B cell (primary cell): ENCODE measurements at regions not wholly inside any gene's neighbourhood (a gene's known extent, or its start where the extent isn't known, plus 50 kb on each side); places are given as distances from the start of the nearest gene placed in this dataset.
"Not testable (repeated sequence)": the region's sequence is repeated elsewhere in the genome, so short reads cannot be mapped to it uniquely, and the experiment has no call there.

Experiments
- ATAC-seq: fragments of 200-7000 bp; cut with Tn5 transposase; one replicate; pipeline ENCODE4 v1.10.0; 2021; ENCODE audit warnings: low read depth, mild to moderate bottlenecking, moderate number of reproducible peaks, moderate library complexity
- CTCF ChIA-PET: fragments of 350-600 bp; sonication (Branson Sonifier 250); formaldehyde crosslinking; loops from one replicate; lab custom pipeline; 2021; ENCODE audit warnings: antibody characterized with exemption, inconsistent platforms; lab: Charles Lee
- POLR2A ChIA-PET: fragments of 350-600 bp; sonication (Branson Sonifier 250); formaldehyde crosslinking; loops from one replicate; lab custom pipeline; 2021; ENCODE audit warnings: antibody characterized with exemption; lab: Charles Lee
- DNase-seq: peaks from one replicate; pipeline ENCODE4 v3.0.0; 2013
- H2AFZ ChIP-seq: 2 replicates; pipeline ENCODE4 v1.6.1; 2012; ENCODE audit warnings: mild to moderate bottlenecking, low read depth, low read length; ENCODE audit not compliant: insufficient read depth, poor library complexity, severe bottlenecking
- H3K27ac ChIP-seq, 2 donors: 1 replicate in 1 of 2; 2 replicates in 1 of 2; pipeline ENCODE4 v1.5.1; 2012 to 2013; ENCODE audit warnings: low read length in 2 of 2, mild to moderate bottlenecking in 2 of 2, moderate library complexity in 1 of 2
- H3K27me3 ChIP-seq, 4 experiments: fragments of 200-600 bp in 1 of 4; sonication (generic) in 1 of 4; replicated peaks in 1 of 4; 1 replicate in 2 of 4; 2 replicates in 2 of 4; pipeline versions ENCODE4 v1.6.1 to v1.7.0; 2013 to 2016; ENCODE audit warnings: low read length in 3 of 4, mild to moderate bottlenecking in 2 of 4, mixed read lengths in 1 of 4, moderate library complexity in 1 of 4; ENCODE audit not compliant: insufficient read depth in 4 of 4, control insufficient read depth in 3 of 4; ENCODE audit errors: control extremely low read depth in 1 of 4
- H3K36me3 ChIP-seq, 2 experiments: replicated peaks in 1 of 2; 1 replicate in 1 of 2; 2 replicates in 1 of 2; pipeline versions ENCODE4 v1.6.1 to v1.7.1; 2013; ENCODE audit warnings: low read length in 1 of 2; ENCODE audit not compliant: insufficient read depth in 2 of 2, control insufficient read depth in 1 of 2; ENCODE audit errors: control extremely low read depth in 1 of 2, extremely low read depth in 1 of 2
- H3K4me1 ChIP-seq, 2 donors: fragments of 200-600 bp in 1 of 2; sonication (generic) in 1 of 2; 1 replicate in 1 of 2; 2 replicates in 1 of 2; pipeline versions ENCODE4 v1.5.1 to v1.6.1; 2013 to 2017; ENCODE audit warnings: low read length in 2 of 2; ENCODE audit not compliant: control insufficient read depth in 2 of 2, insufficient read depth in 2 of 2
- H3K4me2 ChIP-seq: replicated peaks from 2 replicates; pipeline ENCODE3; 2012; ENCODE audit warnings: mild to moderate bottlenecking, low read depth, low read length; ENCODE audit not compliant: poor library complexity, severe bottlenecking
- H3K4me3 ChIP-seq, 5 experiments: fragments of 200-600 bp in 1 of 5; sonication (generic) in 1 of 5; 1 replicate in 3 of 5; 2 replicates in 2 of 5; pipeline versions ENCODE4 v1.5.1 to v1.7.0; 2011 to 2016; ENCODE audit warnings: low read length in 4 of 5, mild to moderate bottlenecking in 4 of 5, low read depth in 2 of 5, control low read depth in 1 of 5, moderate library complexity in 1 of 5; ENCODE audit not compliant: insufficient read depth in 1 of 5; ENCODE audit errors: control extremely low read depth in 1 of 5, extremely low read depth in 1 of 5
- H3K79me2 ChIP-seq: fragments of 200-600 bp; sonication (generic); one replicate; pipeline ENCODE4 v1.6.0; 2016; ENCODE audit warnings: low read length; ENCODE audit not compliant: control insufficient read depth, insufficient read depth
- H3K9ac ChIP-seq: fragments of 200-600 bp; sonication (generic); 2 replicates; pipeline ENCODE4 v1.6.1; 2017; ENCODE audit warnings: mild to moderate bottlenecking, low read length, moderate library complexity
- H3K9me3 ChIP-seq, 3 donors: one replicate each; pipeline versions ENCODE4 v1.6.1 to v1.7.1; 2013; ENCODE audit warnings: low read length in 2 of 3; ENCODE audit not compliant: control insufficient read depth in 2 of 3, insufficient read depth in 1 of 3; ENCODE audit errors: control extremely low read depth in 1 of 3
- H4K20me1 ChIP-seq: 2 replicates; pipeline ENCODE4 v1.6.0; 2012; ENCODE audit warnings: mild to moderate bottlenecking, low read length; ENCODE audit not compliant: insufficient read depth, control insufficient read depth, poor library complexity, severe bottlenecking
- H3K27ac Mint-ChIP-seq: one replicate; pipeline ENCODE4 v1.8.0; 2021; ENCODE audit warnings: mixed read lengths
- H3K27me3 Mint-ChIP-seq: one replicate; pipeline ENCODE4 v1.8.0; 2021; ENCODE audit warnings: mixed read lengths
- H3K4me1 Mint-ChIP-seq: one replicate; pipeline ENCODE4 v1.8.0; 2021; ENCODE audit warnings: mixed read lengths
- H3K4me3 Mint-ChIP-seq: one replicate; pipeline ENCODE4 v1.8.0; 2021; ENCODE audit warnings: mixed read lengths
- H3K9me3 Mint-ChIP-seq: one replicate; pipeline ENCODE4 v1.8.0; 2022; ENCODE audit warnings: mixed read lengths; ENCODE audit not compliant: insufficient read depth
- CTCF ChIP-seq: fragments of 200-600 bp; IDR thresholded peaks from one replicate; pipeline ENCODE4 v1.8.0; 2022; ENCODE audit warnings: antibody characterized with exemption, mild to moderate bottlenecking
- EZH2 ChIP-seq: IDR thresholded peaks from 2 replicates; pipeline ENCODE4 v1.6.1; 2012; ENCODE audit warnings: borderline replicate concordance, low read depth, mild to moderate bottlenecking, moderate library complexity, low read length; ENCODE audit not compliant: insufficient read depth, poor library complexity, severe bottlenecking
- WGBS: methylation state at CpG from one replicate; pipeline ENCODE4 v1.1.5; 2013; ENCODE audit warnings: missing lambda C conversion rate; ENCODE audit not compliant: insufficient coverage; 5-methylcytosine and 5-hydroxymethylcytosine counted together
- intact Hi-C: fragments of 100-400 bp; cut with micrococcal nuclease; formaldehyde crosslinking; loops from one replicate; pipeline ENCODE4 v1.10.0; 2022

GRCh38 chr16:5257462-5257861 lies 159.9 kb upstream of the EEF2KMT start:
- Histone ChIP-seq H3K27ac (no peak overlapping the region), H3K9me3 (no peaks in the 10 kb centered on the region), H3K9ac (no peak overlapping the region), H3K4me3 (no peak overlapping the region), H3K36me3 (no peaks in the 10 kb centered on the region), H2AFZ (no peak overlapping the region), H3K79me2 (no peaks in the 10 kb centered on the region), H3K4me1 (no peaks in the 10 kb centered on the region), H3K27me3 (no peaks in the 10 kb centered on the region), H3K4me2 (no peak overlapping the region), H4K20me1 (no peaks in the 10 kb centered on the region)
- ATAC-seq (no peak), DNase-seq (no peak)
- Mint-ChIP-seq H3K27me3 (peaks cover 4% of the 10 kb centered on the region), H3K9me3 (no peaks in the 10 kb centered on the region), H3K4me3 (no peak overlapping the region), H3K4me1 (no peaks in the 10 kb centered on the region), H3K27ac (no peak overlapping the region)
- ChIA-PET POLR2A (no interaction called here), CTCF (no interaction called here)
- TF ChIP-seq CTCF, result no peak
- TF ChIP-seq EZH2, result no peak
- WGBS, result 85% methylated on average over 4 of the region's 11 CpGs
- intact Hi-C loops, result no loop called here

DNA sequence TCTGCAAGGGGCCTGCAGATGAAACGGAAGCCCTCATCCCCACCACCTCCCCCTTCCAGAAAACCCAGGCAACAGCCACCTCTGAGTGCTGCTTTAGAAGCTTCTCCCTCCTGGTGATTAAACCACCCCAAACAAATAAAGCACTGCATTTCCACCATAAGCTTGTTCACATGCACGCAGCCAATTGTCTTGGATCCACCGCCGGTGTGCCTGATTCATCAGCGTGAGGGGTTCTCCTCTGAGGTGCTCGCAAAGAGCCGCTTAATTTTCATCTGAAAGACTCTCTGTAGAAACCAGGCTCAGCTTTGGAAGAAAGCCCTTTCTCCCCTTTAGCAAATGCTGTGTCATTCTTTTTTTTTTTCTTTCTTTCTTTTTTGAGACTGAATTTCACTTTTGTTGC lies 155.2 kb upstream of the EEF2KMT start:
- ChIA-PET POLR2A (no interaction called here), CTCF (no interaction called here)
- Histone ChIP-seq H3K4me1 (no peaks in the 10 kb centered on the region), H3K4me3 (no peak overlapping the region), H3K9me3 (no peaks in the 10 kb centered on the region), H3K79me2 (no peaks in the 10 kb centered on the region), H3K4me2 (no peak overlapping the region), H3K27me3 (no peaks in the 10 kb centered on the region), H3K27ac (no peak overlapping the region), H3K36me3 (no peaks in the 10 kb centered on the region), H2AFZ (no peak overlapping the region), H3K9ac (no peak overlapping the region), H4K20me1 (no peaks in the 10 kb centered on the region)
- TF ChIP-seq EZH2 (no peak), CTCF (no peak)
- Mint-ChIP-seq H3K4me3 (no peak overlapping the region), H3K27ac (no peak overlapping the region), H3K9me3 (no peaks in the 10 kb centered on the region), H3K4me1 (no peaks in the 10 kb centered on the region), H3K27me3 (peaks cover 4% of the 10 kb centered on the region)
- intact Hi-C loops, result no loop called here
- WGBS, result 46% methylated on average over 7 of the region's 7 CpGs
- DNase-seq (no peak), ATAC-seq (no peak)

DNA sequence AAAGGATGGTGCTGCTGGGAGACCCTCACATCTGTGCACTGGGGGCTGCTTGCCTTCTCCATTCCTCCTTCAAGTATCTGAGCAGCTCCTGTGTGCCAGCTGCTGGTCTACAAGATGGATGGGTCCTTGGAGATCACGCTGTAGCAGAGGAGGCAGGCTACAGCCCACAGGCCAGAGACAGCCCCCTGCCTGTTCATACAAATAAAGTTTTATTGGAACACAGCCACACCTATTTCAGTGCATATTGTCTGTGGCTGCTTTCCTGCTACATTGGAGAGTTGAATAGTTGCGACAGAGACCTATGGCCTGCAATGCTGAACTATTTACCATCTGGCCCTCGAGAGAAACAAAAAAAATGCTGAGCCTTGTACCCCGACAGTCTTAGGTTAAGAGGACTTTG lies 149.8 kb upstream of the EEF2KMT start:
- DNase-seq, H3K4me2 ChIP-seq, H3K4me3 ChIP-seq, H3K27ac Mint-ChIP-seq, ATAC-seq, H3K4me3 Mint-ChIP-seq, H3K4me1 ChIP-seq, H4K20me1 ChIP-seq, H2AFZ ChIP-seq, H3K36me3 ChIP-seq, H3K27ac ChIP-seq, H3K9ac ChIP-seq, POLR2A ChIA-PET, CTCF ChIA-PET, H3K4me1 Mint-ChIP-seq, H3K27me3 Mint-ChIP-seq, H3K79me2 ChIP-seq, H3K27me3 ChIP-seq, intact Hi-C loops, H3K9me3 ChIP-seq, H3K9me3 Mint-ChIP-seq: not testable (repeated sequence)
- 43% methylated on average over 1 of the region's 4 CpGs for WGBS
